ENCODE measurements at regions not wholly inside any gene's neighbourhood (a gene's known extent, or its start where the extent isn't known, plus 50 kb on each side); places are given as distances from the start of the nearest gene placed in this dataset.

DNA sequence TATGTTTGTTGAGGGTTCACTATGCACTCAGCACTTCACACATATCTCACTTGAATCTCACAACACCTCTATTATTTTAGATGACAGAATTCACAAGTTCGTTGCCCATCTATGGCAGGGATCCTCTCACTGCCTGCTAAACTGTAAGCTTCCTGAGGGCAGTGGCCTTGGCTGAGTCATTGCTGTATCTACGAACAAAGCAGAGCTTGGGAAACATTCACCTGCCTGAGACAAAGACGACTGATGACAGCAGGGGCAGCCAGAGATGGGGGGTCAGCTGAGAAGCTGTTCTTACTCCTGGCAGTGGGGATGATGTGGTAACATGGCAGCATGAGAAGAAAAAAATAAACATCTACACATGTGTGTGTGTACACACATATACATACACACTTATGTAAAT lies 125.5 kb upstream of the NMNAT3 start:
- ChIA-PET POLR2A (no interaction called here), CTCF (no interaction called here)
- no peaks in the 10 kb centered on the region for H3K4me1 Mint-ChIP-seq
- peaks cover 0 to 2% of the 10 kb centered on the region in 2 donors for H3K27me3 Mint-ChIP-seq
- Histone ChIP-seq H3K36me3 (ENCODE audit: insufficient read depth, low read length) (no peaks in the 10 kb centered on the region), H3K9me3 (ENCODE audit: low read length) (no peaks in the 10 kb centered on the region), H3K4me3 (ENCODE audit: low read length) (no peak overlapping the region), H3K27ac (ENCODE audit: low read depth, low read length) (no peak overlapping the region), H3K4me1 (ENCODE audit: insufficient read depth, low read length) (no peaks in the 10 kb centered on the region), H3K27me3 (ENCODE audit: insufficient read depth, low read length, poor library complexity, severe bottlenecking) (no peaks in the 10 kb centered on the region)
- no peak for DNase-seq
- no peak overlapping the region for H3K27ac Mint-ChIP-seq
- no peaks in the 10 kb centered on the region for H3K36me3 Mint-ChIP-seq
- peaks cover 0 to 5% (median 0%) of the 10 kb centered on the region in 5 donors for H3K9me3 Mint-ChIP-seq
- H3K4me3 Mint-ChIP-seq, result no peak overlapping the region

DNA sequence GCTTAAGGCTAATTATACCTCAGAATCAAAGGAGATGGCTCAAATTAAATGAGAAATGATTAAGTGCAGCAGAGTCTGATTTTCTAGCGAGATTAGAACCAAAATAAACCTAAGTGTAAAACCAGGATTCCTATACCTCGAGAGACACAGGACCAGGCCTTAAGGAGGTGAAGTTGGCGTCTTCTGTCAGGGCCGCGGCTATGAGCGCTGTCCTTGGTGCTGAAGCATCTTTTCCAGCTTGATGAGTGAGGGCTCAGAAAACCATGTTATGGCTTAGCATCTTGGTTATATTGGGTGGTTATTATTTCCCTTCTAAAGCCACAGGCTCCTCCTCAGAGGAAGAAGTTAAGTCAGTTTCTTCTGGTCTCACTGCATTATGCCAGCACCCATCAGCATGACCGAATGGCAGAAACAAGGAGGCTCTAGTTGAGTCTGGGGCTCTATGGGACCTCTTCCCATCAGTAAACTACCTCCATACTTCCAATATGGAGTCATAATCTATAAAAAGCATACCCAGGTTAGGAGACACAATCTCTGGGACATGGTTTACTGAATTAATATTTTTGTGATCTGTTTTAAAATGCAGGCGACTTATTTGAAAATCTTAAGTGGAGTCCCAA lies 120.1 kb upstream of the NMNAT3 start:
- ChIA-PET POLR2A (no interaction called here), CTCF (no interaction called here)
- Mint-ChIP-seq H3K27ac (no peak overlapping the region), H3K4me1 (no peaks in the 10 kb centered on the region), H3K27me3 (no peaks in the 10 kb centered on the region), H3K9me3 (peaks cover 0 to 8% (median 4%) of the 10 kb centered on the region in 5 donors), H3K4me3 (no peak overlapping the region), H3K36me3 (no peaks in the 10 kb centered on the region)
- Histone ChIP-seq H3K27me3 (ENCODE audit: insufficient read depth, low read length, poor library complexity, severe bottlenecking) (no peaks in the 10 kb centered on the region), H3K4me3 (ENCODE audit: low read length) (no peak overlapping the region), H3K27ac (ENCODE audit: low read depth, low read length) (no peak overlapping the region), H3K9me3 (ENCODE audit: low read length) (no peaks in the 10 kb centered on the region), H3K36me3 (ENCODE audit: insufficient read depth, low read length) (no peaks in the 10 kb centered on the region), H3K4me1 (ENCODE audit: insufficient read depth, low read length) (no peaks in the 10 kb centered on the region)
- no peak for DNase-seq

DNA sequence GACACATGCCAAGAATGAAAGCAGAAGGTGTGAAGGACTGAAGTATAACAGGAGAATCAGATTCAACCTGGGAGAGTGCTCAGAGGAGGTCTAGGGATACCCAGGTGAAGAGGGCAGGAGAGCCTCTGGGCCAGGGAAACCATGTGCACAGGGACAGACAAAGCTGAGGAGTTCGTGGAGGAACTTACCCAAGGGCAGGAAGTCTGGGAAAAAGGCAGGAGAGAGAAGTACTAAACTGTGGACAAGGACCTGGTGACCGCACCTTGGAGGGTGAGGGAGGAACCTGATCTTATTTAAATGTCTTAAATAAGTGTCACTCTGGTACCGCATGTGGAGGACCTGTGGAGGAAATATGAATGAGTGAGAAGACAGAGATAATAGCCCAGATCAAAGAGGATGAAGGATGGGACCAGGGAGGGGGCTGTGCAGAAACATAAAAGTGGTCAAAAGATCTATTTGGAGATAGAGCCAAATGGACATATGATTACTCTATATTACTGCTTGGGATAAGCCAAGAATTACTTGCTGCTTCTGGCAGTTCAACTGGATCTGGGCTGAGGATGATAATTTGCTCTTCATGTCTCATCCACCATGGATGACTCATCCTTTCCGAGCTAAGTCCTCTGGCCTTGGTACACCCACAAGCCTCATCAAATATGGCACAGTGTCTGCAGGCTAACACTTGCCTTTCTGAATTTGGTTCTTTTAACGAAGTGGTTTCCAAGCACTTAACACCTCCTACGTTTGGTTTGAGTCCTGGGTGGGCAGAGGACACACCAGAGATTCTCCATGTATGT lies 116.9 kb upstream of the NMNAT3 start:
- Mint-ChIP-seq H3K27me3 (no peaks in the 10 kb centered on the region), H3K27ac (no peak overlapping the region), H3K9me3 (peaks cover 1 to 8% (median 3%) of the 10 kb centered on the region in 5 donors), H3K4me1 (no peaks in the 10 kb centered on the region), H3K4me3 (no peak overlapping the region), H3K36me3 (peaks cover 0 to 2% (median 0%) of the 10 kb centered on the region in 3 donors)
- no peak for DNase-seq
- no peak overlapping the region for H3K4me3 ChIP-seq (ENCODE audit: low read length)
- H3K36me3 ChIP-seq (ENCODE audit: insufficient read depth, low read length), result no peaks in the 10 kb centered on the region
- no peaks in the 10 kb centered on the region for H3K9me3 ChIP-seq (ENCODE audit: low read length)
- ChIA-PET CTCF (interaction anchor here (0.7 kb wide), 1 partner anchor 16 kb away, joined by 3 read pairs; no protein-coding TSS in a partner anchor), POLR2A (no interaction called here)
- H3K27ac ChIP-seq (ENCODE audit: low read depth, low read length), result no peak overlapping the region
- no peaks in the 10 kb centered on the region for H3K27me3 ChIP-seq (ENCODE audit: insufficient read depth, low read length, poor library complexity, severe bottlenecking)
- H3K4me1 ChIP-seq (ENCODE audit: insufficient read depth, low read length), result no peaks in the 10 kb centered on the region

DNA sequence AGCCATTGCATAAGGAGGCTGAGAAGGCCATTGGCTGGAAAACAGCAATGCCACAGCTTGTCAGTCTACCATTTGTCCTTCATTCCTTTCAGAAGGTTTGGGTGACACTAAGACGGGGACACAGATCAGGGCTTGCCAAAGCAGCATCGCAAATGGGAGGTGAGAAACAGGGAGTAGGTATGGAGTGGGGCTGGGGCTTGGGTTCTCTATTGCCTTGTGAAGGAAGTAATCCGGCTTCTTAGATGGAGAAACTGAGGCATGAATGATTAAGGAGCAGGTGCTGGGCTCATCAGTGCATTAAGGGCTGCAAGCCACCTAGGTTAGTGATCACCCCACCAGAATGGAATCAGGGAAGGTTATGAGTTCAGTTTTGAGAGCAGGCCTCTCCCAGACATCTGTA lies 115.6 kb upstream of the NMNAT3 start:
- no peak overlapping the region for H3K4me3 Mint-ChIP-seq
- Histone ChIP-seq H3K27me3 (ENCODE audit: insufficient read depth, low read length, poor library complexity, severe bottlenecking) (no peaks in the 10 kb centered on the region), H3K27ac (ENCODE audit: low read depth, low read length) (no peak overlapping the region), H3K36me3 (ENCODE audit: insufficient read depth, low read length) (no peaks in the 10 kb centered on the region), H3K4me3 (ENCODE audit: low read length) (no peak overlapping the region), H3K9me3 (ENCODE audit: low read length) (no peaks in the 10 kb centered on the region), H3K4me1 (ENCODE audit: insufficient read depth, low read length) (no peaks in the 10 kb centered on the region)
- no peak overlapping the region for H3K27ac Mint-ChIP-seq
- peaks cover 1 to 8% (median 3%) of the 10 kb centered on the region in 5 donors for H3K9me3 Mint-ChIP-seq
- POLR2A ChIA-PET, result no interaction called here
- no peaks in the 10 kb centered on the region for H3K4me1 Mint-ChIP-seq
- H3K36me3 Mint-ChIP-seq, result peaks cover 0 to 2% (median 0%) of the 10 kb centered on the region in 3 donors
- peaks cover 0 to 1% of the 10 kb centered on the region in 2 donors for H3K27me3 Mint-ChIP-seq
- CTCF ChIA-PET, result no interaction called here
- DNase-seq, result no peak

DNA sequence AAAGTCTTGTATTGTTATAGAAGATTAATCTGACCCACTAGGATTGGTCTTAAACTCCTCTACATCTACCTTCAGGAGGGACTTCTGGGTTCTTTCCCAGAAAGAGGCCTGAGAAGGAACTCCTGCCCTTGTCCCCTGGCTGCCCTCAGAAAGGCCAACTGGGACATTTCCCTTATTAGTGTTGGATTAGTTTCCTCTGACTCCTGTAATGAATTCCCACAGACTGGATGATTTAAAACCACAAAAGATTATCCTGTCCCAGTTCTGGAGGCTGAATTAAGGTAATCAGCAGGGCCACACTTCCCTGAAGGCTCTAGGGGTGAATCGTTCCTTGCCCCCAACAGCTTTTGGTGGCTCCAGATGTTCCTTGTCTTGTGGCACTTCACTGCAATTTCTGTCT lies 102.8 kb upstream of the NMNAT3 start:
- DNase-seq, result no peak
- H3K27me3 ChIP-seq (ENCODE audit: insufficient read depth, low read length, poor library complexity, severe bottlenecking), result no peaks in the 10 kb centered on the region
- ChIA-PET POLR2A (no interaction called here), CTCF (no interaction called here)
- no peaks in the 10 kb centered on the region for H3K4me1 Mint-ChIP-seq
- no peaks in the 10 kb centered on the region for H3K9me3 ChIP-seq (ENCODE audit: low read length)
- H3K27ac ChIP-seq (ENCODE audit: low read depth, low read length), result no peak overlapping the region
- H3K4me3 ChIP-seq (ENCODE audit: low read length), result no peak overlapping the region
- peaks cover 0 to 4% of the 10 kb centered on the region in 2 donors for H3K27me3 Mint-ChIP-seq
- no peaks in the 10 kb centered on the region for H3K9me3 Mint-ChIP-seq
- no peaks in the 10 kb centered on the region for H3K4me1 ChIP-seq (ENCODE audit: insufficient read depth, low read length)
- no peak overlapping the region for H3K27ac Mint-ChIP-seq
- H3K36me3 Mint-ChIP-seq, result no peaks in the 10 kb centered on the region
- H3K36me3 ChIP-seq (ENCODE audit: insufficient read depth, low read length), result no peaks in the 10 kb centered on the region
- no peak overlapping the region for H3K4me3 Mint-ChIP-seq

DNA sequence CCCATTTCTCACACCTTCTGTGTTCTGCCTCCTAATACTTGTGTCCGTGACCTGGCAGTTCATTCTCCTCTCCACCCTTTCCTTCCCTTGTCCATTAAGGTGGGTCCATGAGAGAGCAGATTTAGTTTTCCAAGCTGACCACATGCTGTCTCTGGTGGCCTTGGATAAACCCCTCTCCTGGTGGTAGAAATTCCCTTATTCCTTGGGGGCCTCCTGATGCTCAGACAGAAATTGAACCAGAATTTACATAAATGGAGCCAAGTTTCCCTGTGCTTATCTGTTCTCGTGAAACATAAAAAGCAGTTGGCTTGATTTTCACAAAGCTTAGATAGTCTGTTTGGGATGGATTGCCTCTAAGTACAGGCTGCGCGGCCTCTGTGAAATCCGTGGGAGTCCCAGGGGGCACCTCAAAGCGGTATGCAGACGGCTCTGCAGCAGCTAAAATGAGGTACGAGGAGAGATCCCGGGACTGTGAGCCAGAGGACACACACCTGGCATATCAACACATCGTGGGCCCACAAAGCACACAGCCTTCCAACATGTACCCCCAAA lies 101.0 kb upstream of the NMNAT3 start:
- Histone ChIP-seq H3K27me3 (ENCODE audit: insufficient read depth, low read length, poor library complexity, severe bottlenecking) (no peaks in the 10 kb centered on the region), H3K4me1 (ENCODE audit: insufficient read depth, low read length) (no peaks in the 10 kb centered on the region), H3K4me3 (ENCODE audit: low read length) (no peak overlapping the region), H3K27ac (ENCODE audit: low read depth, low read length) (no peak overlapping the region), H3K9me3 (ENCODE audit: low read length) (no peaks in the 10 kb centered on the region), H3K36me3 (ENCODE audit: insufficient read depth, low read length) (no peaks in the 10 kb centered on the region)
- ChIA-PET POLR2A (no interaction called here), CTCF (no interaction called here)
- no peak overlapping the region for H3K4me3 Mint-ChIP-seq
- H3K27ac Mint-ChIP-seq, result no peak overlapping the region
- H3K27me3 Mint-ChIP-seq, result peaks cover 0 to 4% of the 10 kb centered on the region in 2 donors
- no peaks in the 10 kb centered on the region for H3K4me1 Mint-ChIP-seq
- DNase-seq, result no peak
- H3K9me3 Mint-ChIP-seq, result no peaks in the 10 kb centered on the region
- no peaks in the 10 kb centered on the region for H3K36me3 Mint-ChIP-seq

DNA sequence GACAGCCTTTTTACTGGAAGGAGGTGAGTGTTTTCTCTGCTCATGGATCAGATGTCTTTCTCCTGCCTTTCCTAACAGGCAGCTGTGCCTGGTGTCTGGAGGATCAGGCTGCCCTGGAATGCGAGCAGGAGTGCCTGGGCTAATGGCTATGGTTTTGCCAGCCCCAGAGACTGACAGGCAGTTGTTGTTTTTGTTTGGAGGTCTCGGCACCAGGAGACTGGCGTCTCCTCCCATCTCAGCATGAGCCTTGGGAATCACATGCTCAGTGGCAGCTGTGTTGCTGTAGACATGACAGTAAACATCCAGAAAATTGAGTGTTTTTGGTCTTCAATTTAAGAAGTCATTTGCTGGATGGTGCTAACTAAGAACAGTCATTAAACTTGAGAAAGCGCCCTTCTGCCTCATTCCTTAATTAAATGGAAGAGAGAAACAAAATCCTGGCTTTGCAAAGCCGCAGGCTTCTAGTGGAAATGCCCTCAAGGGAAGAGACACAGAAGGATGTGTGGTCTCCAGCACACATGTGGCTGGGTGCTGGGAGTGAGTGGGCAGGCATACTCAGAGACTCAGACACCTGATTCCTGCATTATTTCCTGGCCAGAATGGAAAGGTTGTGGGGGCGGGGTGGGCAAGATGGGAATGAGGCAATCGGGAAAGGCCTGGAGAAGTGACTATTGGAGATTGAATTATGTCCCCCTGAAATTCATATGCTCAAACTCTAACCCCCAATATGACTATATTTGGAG lies 97.0 kb upstream of the NMNAT3 start:
- no peaks in the 10 kb centered on the region for H3K9me3 Mint-ChIP-seq
- Histone ChIP-seq H3K36me3 (ENCODE audit: insufficient read depth, low read length) (no peaks in the 10 kb centered on the region), H3K4me3 (ENCODE audit: low read length) (no peak overlapping the region), H3K9me3 (ENCODE audit: low read length) (no peaks in the 10 kb centered on the region), H3K27me3 (ENCODE audit: insufficient read depth, low read length, poor library complexity, severe bottlenecking) (no peaks in the 10 kb centered on the region), H3K4me1 (ENCODE audit: insufficient read depth, low read length) (no peaks in the 10 kb centered on the region), H3K27ac (ENCODE audit: low read depth, low read length) (no peak overlapping the region)
- DNase-seq, result no peak
- POLR2A ChIA-PET, result no interaction called here
- H3K36me3 Mint-ChIP-seq, result no peaks in the 10 kb centered on the region
- no peak overlapping the region for H3K4me3 Mint-ChIP-seq
- peaks cover 0 to 3% of the 10 kb centered on the region in 2 donors for H3K27me3 Mint-ChIP-seq
- H3K27ac Mint-ChIP-seq, result no peak overlapping the region
- no peaks in the 10 kb centered on the region for H3K4me1 Mint-ChIP-seq
- CTCF ChIA-PET, result no interaction called here
